Endothelial cell of umbilical vein (primary cell): ENCODE measurements at regions not wholly inside any gene's neighbourhood (a gene's known extent, or its start where the extent isn't known, plus 50 kb on each side); places are given as distances from the start of the nearest gene placed in this dataset.

Source experiments
- BruUV-seq: library from RNA; stranded (reverse); fragments of 400-500 nt; replicated peaks from 2 replicates; lab custom pipeline; 2021; lab: Mats Ljungman, UMichigan
- CTCF ChIA-PET: fragments of 300-600, 350-600 bp; sonication (Branson Sonifier 250); formaldehyde crosslinking; loops from one replicate; lab custom pipeline; 2021; ENCODE audit warnings: antibody characterized with exemption, inconsistent platforms; lab: Charles Lee
- POLR2A ChIA-PET: fragments of 300-600, 350-600 bp; sonication (Branson Sonifier 250); formaldehyde crosslinking; loops from one replicate; lab custom pipeline; 2021; ENCODE audit warnings: antibody characterized with exemption, inconsistent platforms; lab: Charles Lee
- DNase-seq: peaks from one replicate; pipeline ENCODE4 v3.0.0-alpha.2; 2011; ENCODE audit warnings: low read depth, low spot score
- FAIRE-seq: peaks from 2 replicates; lab custom pipeline; 2011; peaks lifted over from hg19 to GRCh38; lab: Jason Lieb, UNC
- H2AFZ ChIP-seq: 2 replicates; pipeline ENCODE4 v1.6.0; 2012; ENCODE audit warnings: low read depth, low read length, control low read depth, inconsistent platforms
- H3K27ac ChIP-seq: 2 replicates; pipeline ENCODE4 v1.5.1; 2011; ENCODE audit warnings: low read depth, mild to moderate bottlenecking, control low read depth, low read length, moderate library complexity; ENCODE audit not compliant: insufficient read depth
- H3K27me3 ChIP-seq, 2 experiments: 2 replicates each; pipeline versions ENCODE4 v1.6.0 to v1.6.1; 2011; ENCODE audit warnings: low read length in 2 of 2, mixed read lengths in 1 of 2; ENCODE audit not compliant: control insufficient read depth in 2 of 2, insufficient read depth in 2 of 2
- H3K36me3 ChIP-seq, 2 experiments: 2 replicates in 1 of 2; 3 replicates in 1 of 2; pipeline ENCODE4 v1.5.1; 2011; ENCODE audit warnings: low read length in 2 of 2, mild to moderate bottlenecking in 1 of 2, moderate library complexity in 1 of 2; ENCODE audit not compliant: control insufficient read depth in 2 of 2, insufficient read depth in 2 of 2; ENCODE audit errors: extremely low read depth in 1 of 2
- H3K4me1 ChIP-seq: 3 replicates; pipeline ENCODE4 v1.5.1; 2011; ENCODE audit warnings: mild to moderate bottlenecking, low read length; ENCODE audit not compliant: control insufficient read depth, insufficient read depth; ENCODE audit errors: extremely low read depth
- H3K4me2 ChIP-seq: 2 replicates; pipeline ENCODE4 v1.6.1; 2011; ENCODE audit warnings: low read length, control low read depth, mixed read lengths; ENCODE audit not compliant: insufficient read depth
- H3K4me3 ChIP-seq, 3 experiments: fragments of 200-600 bp in 1 of 3; sonication (generic), shearing (Covaris generic) in 1 of 3; replicated peaks in 1 of 3; 2 replicates each; pipeline ENCODE4 v1.5.1; 2011 to 2016; ENCODE audit warnings: control low read depth in 3 of 3, low read length in 3 of 3, mild to moderate bottlenecking in 2 of 3, inconsistent platforms in 1 of 3, low read depth in 1 of 3, moderate library complexity in 1 of 3; ENCODE audit not compliant: insufficient read depth in 1 of 3
- H3K79me2 ChIP-seq: 2 replicates; pipeline ENCODE4 v1.6.0; 2012; ENCODE audit warnings: low read length, inconsistent platforms; ENCODE audit not compliant: control insufficient read depth, insufficient read depth
- H3K9ac ChIP-seq: replicated peaks from 2 replicates; pipeline ENCODE3; 2011; ENCODE audit warnings: low read length, control low read depth; ENCODE audit not compliant: insufficient read depth; ENCODE audit errors: extremely low read depth
- H3K9me1 ChIP-seq: replicated peaks from 3 replicates; pipeline ENCODE4 v1.6.0; 2011; ENCODE audit warnings: mild to moderate bottlenecking, low read length; ENCODE audit not compliant: control insufficient read depth, insufficient read depth; ENCODE audit errors: extremely low read depth
- H3K9me3 ChIP-seq: replicated peaks from 2 replicates; pipeline ENCODE4 v1.5.1; 2012; ENCODE audit warnings: low read length, inconsistent platforms; ENCODE audit not compliant: control insufficient read depth, insufficient read depth
- H4K20me1 ChIP-seq: replicated peaks from 2 replicates; pipeline ENCODE3; 2011; ENCODE audit warnings: mild to moderate bottlenecking, low read length; ENCODE audit not compliant: control insufficient read depth, insufficient read depth; ENCODE audit errors: extremely low read depth
- CTCF ChIP-seq, 2 donors: IDR thresholded peaks; 1 replicate in 1 of 2; 2 replicates in 1 of 2; pipeline ENCODE4 v1.5.1; 2011; ENCODE audit warnings: low read length in 2 of 2, mild to moderate bottlenecking in 2 of 2, moderate library complexity in 2 of 2, control low read depth in 1 of 2, inconsistent platforms in 1 of 2, low read depth in 1 of 2; ENCODE audit not compliant: insufficient read depth in 1 of 2; ENCODE audit errors: extremely low read depth in 1 of 2
- EZH2 ChIP-seq: IDR thresholded peaks from 2 replicates; pipeline ENCODE4 v1.6.1; 2012; ENCODE audit warnings: borderline replicate concordance, low read depth, mild to moderate bottlenecking, moderate library complexity, low read length, inconsistent platforms; ENCODE audit not compliant: severe bottlenecking
- FOS ChIP-seq: IDR thresholded peaks from 2 replicates; pipeline ENCODE4 v1.6.1; 2011; ENCODE audit warnings: mild to moderate bottlenecking, low read length, moderate library complexity, borderline replicate concordance; ENCODE audit not compliant: insufficient read depth
- GATA2 ChIP-seq: IDR thresholded peaks from 2 replicates; pipeline ENCODE4 v1.7.0; 2011; ENCODE audit warnings: low read depth, mild to moderate bottlenecking, moderate library complexity, mixed read lengths, low read length; ENCODE audit not compliant: insufficient read length, insufficient read depth
- JUN ChIP-seq: IDR thresholded peaks from 2 replicates; pipeline ENCODE4 v1.6.1; 2011; ENCODE audit warnings: borderline replicate concordance, low read depth; ENCODE audit not compliant: insufficient read length, insufficient read depth
- MAX ChIP-seq: IDR thresholded peaks from 2 replicates; pipeline ENCODE4 v1.6.1; 2011; ENCODE audit not compliant: insufficient read depth, insufficient read length
- MYC ChIP-seq: IDR thresholded peaks from one replicate; pipeline ENCODE4 v1.6.1; 2011; ENCODE audit warnings: mild to moderate bottlenecking, low read depth, low read length
- POLR2A ChIP-seq: IDR thresholded peaks from 2 replicates; pipeline ENCODE4 v1.6.1; 2012; ENCODE audit warnings: low read depth, mild to moderate bottlenecking, control low read depth, low read length
- POLR2AphosphoS5 ChIP-seq: IDR thresholded peaks from 2 replicates; pipeline ENCODE4 v1.6.1; 2012; ENCODE audit warnings: low read depth, mild to moderate bottlenecking, control low read depth, low read length, moderate library complexity; ENCODE audit not compliant: insufficient read depth
- dilution Hi-C: fragments of 300-500 bp; cut with MboI; formaldehyde crosslinking; loops from one replicate; pipeline ENCODE4 v1.15.0; 2019; ENCODE audit warnings: low sequenced_read_pairs; ENCODE audit not compliant: extremely low pct_ligation_motif_present
- intact Hi-C: fragments of 100-400 bp; cut with micrococcal nuclease; formaldehyde crosslinking; loops from one replicate; pipeline ENCODE4 v1.10.0; 2022

GRCh38 chr6:20326422-20326728 lies 75.3 kb upstream of the E2F3 start:
- H3K79me2 ChIP-seq: no peaks in the 10 kb centered on the region
- H3K4me1 ChIP-seq: no peaks in the 10 kb centered on the region
- H2AFZ ChIP-seq: no peak overlapping the region
- intact Hi-C loops (no loop called here), dilution Hi-C loops (no loop called here)
- H3K9me1 ChIP-seq: no peaks in the 10 kb centered on the region
- CTCF ChIA-PET: interaction anchor here (0.8 to 1.2 kb wide), 2 partner anchors 14 to 43 kb away, joined by 3 read pairs; no protein-coding TSS in a partner anchor
- BruUV-seq: no TSS peak
- no peak overlapping the region for H3K9ac ChIP-seq
- no peaks in the 10 kb centered on the region for H3K36me3 ChIP-seq
- no peak for TF ChIP-seq CTCF (IDR thresholded peaks at IDR 0.05; ENCODE audit: extremely low read depth in 1 of 2, insufficient read depth in 1 of 2, low read depth in 1 of 2, low read length in 2 of 2)
- TF ChIP-seq POLR2AphosphoS5: no peak
- no peak for TF ChIP-seq JUN
- no peak for TF ChIP-seq MAX
- no peak for TF ChIP-seq EZH2
- no peaks in the 10 kb centered on the region for H4K20me1 ChIP-seq
- H3K9me3 ChIP-seq: no peaks in the 10 kb centered on the region
- H3K4me3 ChIP-seq: no peak overlapping the region
- no peak overlapping the region for H3K27ac ChIP-seq
- no peak for DNase-seq
- no peaks in the 10 kb centered on the region for H3K27me3 ChIP-seq
- no peak overlapping the region for H3K4me2 ChIP-seq
- POLR2A ChIA-PET: no interaction called here
- no peak for FAIRE-seq

GRCh38 chr6:20327141-20327540 lies 74.5 kb upstream of the E2F3 start:
- H3K9me1 ChIP-seq: no peaks in the 10 kb centered on the region
- ChIA-PET CTCF (no interaction called here), POLR2A (no interaction called here)
- no peak for TF ChIP-seq GATA2
- no peak for TF ChIP-seq POLR2A
- no peak for TF ChIP-seq MAX
- TF ChIP-seq CTCF (IDR thresholded peaks at IDR 0.05; ENCODE audit: extremely low read depth in 1 of 2, insufficient read depth in 1 of 2, low read depth in 1 of 2, low read length in 2 of 2): no peak
- no peak for TF ChIP-seq EZH2
- no peak for TF ChIP-seq FOS
- TF ChIP-seq POLR2AphosphoS5: no peak
- TF ChIP-seq JUN: no peak
- TF ChIP-seq MYC: no peak
- intact Hi-C loops (no loop called here), dilution Hi-C loops (no loop called here)
- H3K9me3 ChIP-seq: no peaks in the 10 kb centered on the region
- no peaks in the 10 kb centered on the region for H3K4me1 ChIP-seq
- no peaks in the 10 kb centered on the region for H3K79me2 ChIP-seq
- no peak overlapping the region for H3K27ac ChIP-seq
- no peak overlapping the region for H2AFZ ChIP-seq
- no TSS peak for BruUV-seq
- H3K4me2 ChIP-seq: no peak overlapping the region
- H3K36me3 ChIP-seq: no peaks in the 10 kb centered on the region
- no peak overlapping the region for H3K4me3 ChIP-seq
- FAIRE-seq (no peak), DNase-seq (no peak)
- H3K27me3 ChIP-seq: no peaks in the 10 kb centered on the region
- H3K9ac ChIP-seq: no peak overlapping the region
- H4K20me1 ChIP-seq: no peaks in the 10 kb centered on the region
